A673 (cell line): ENCODE measurements at regions not wholly inside any gene's neighbourhood (a gene's known extent, or its start where the extent isn't known, plus 50 kb on each side); places are given as distances from the start of the nearest gene placed in this dataset.

Source experiments
- BruUV-seq: library from RNA; stranded (reverse); fragments of 400-500 nt; replicated peaks from 2 replicates; lab custom pipeline; 2021; lab: Mats Ljungman, UMichigan
- CTCF ChIA-PET: fragments of 300-600 bp; sonication (Branson Sonifier 250); formaldehyde crosslinking; loops from one replicate; lab custom pipeline; 2022; ENCODE audit warnings: antibody characterized with exemption; lab: Charles Lee
- POLR2A ChIA-PET: fragments of 300-600 bp; sonication (Branson Sonifier 250); formaldehyde crosslinking; loops from one replicate; lab custom pipeline; 2022; ENCODE audit warnings: antibody characterized with exemption; ENCODE audit not compliant: low non-redundant PET; lab: Charles Lee
- DNase-seq: peaks from one replicate; pipeline ENCODE4 v3.0.0-alpha.2; 2015; ENCODE audit warnings: low spot score
- H3K27ac ChIP-seq: fragments of 200-600 bp; sonication (generic); 2 replicates; pipeline ENCODE4 v1.5.1; 2016; ENCODE audit warnings: mixed run types, low read depth, mild to moderate bottlenecking, mixed read lengths, antibody characterized with exemption, low read length; ENCODE audit not compliant: poor library complexity, severe bottlenecking
- H3K27me3 ChIP-seq: fragments of 200-600 bp; sonication (generic); replicated peaks from 2 replicates; pipeline ENCODE4 v1.6.1; 2017; ENCODE audit warnings: mixed run types, low read depth, mild to moderate bottlenecking, mixed read lengths, antibody characterized with exemption, low read length; ENCODE audit not compliant: insufficient read depth, poor library complexity
- H3K36me3 ChIP-seq: fragments of 200-600 bp; sonication (generic); 2 replicates; pipeline ENCODE4 v1.6.1; 2016; ENCODE audit warnings: mixed run types, mild to moderate bottlenecking, mixed read lengths, antibody characterized with exemption, low read length; ENCODE audit not compliant: insufficient read depth, poor library complexity, severe bottlenecking
- H3K4me1 ChIP-seq: fragments of 200-600 bp; sonication (generic); 2 replicates; pipeline ENCODE4 v1.6.1; 2017; ENCODE audit warnings: mixed run types, mild to moderate bottlenecking, mixed read lengths, antibody characterized with exemption, low read length; ENCODE audit not compliant: insufficient read depth, poor library complexity, severe bottlenecking
- H3K4me3 ChIP-seq: fragments of 200-600 bp; sonication (generic); 2 replicates; pipeline ENCODE4 v1.5.1; 2016; ENCODE audit warnings: low read depth, mixed run types, mild to moderate bottlenecking, mixed read lengths, low read length; ENCODE audit not compliant: poor library complexity, severe bottlenecking
- H3K9me3 ChIP-seq: fragments of 200-600 bp; sonication (generic); 2 replicates; pipeline ENCODE4 v1.6.1; 2016; ENCODE audit warnings: mixed run types, low read depth, mild to moderate bottlenecking, mixed read lengths, antibody characterized with exemption, low read length; ENCODE audit not compliant: poor library complexity, severe bottlenecking
- EZH2 ChIP-seq: fragments of 200-600 bp; sonication (generic); IDR thresholded peaks from 2 replicates; pipeline ENCODE4 v1.6.1; 2017; ENCODE audit warnings: borderline replicate concordance, low read depth, mild to moderate bottlenecking, mixed read lengths, antibody characterized with exemption, low read length; ENCODE audit not compliant: poor library complexity, severe bottlenecking
- intact Hi-C: fragments of 100-400 bp; cut with micrococcal nuclease; formaldehyde crosslinking; loops from one replicate; pipeline ENCODE4 v1.10.0; 2022; ENCODE audit not compliant: unreplicated experiment
- TF ChIP-seq, protein P1 (sequence below): fragments of 300-800, 200-600 bp; sonication (generic); conservative IDR thresholded peaks from 2 replicates; pipeline ENCODE4 v1.5.1; 2017; ENCODE audit warnings: low read depth, mild to moderate bottlenecking, antibody characterized with exemption, low read length, moderate library complexity, mixed read lengths

DNA sequence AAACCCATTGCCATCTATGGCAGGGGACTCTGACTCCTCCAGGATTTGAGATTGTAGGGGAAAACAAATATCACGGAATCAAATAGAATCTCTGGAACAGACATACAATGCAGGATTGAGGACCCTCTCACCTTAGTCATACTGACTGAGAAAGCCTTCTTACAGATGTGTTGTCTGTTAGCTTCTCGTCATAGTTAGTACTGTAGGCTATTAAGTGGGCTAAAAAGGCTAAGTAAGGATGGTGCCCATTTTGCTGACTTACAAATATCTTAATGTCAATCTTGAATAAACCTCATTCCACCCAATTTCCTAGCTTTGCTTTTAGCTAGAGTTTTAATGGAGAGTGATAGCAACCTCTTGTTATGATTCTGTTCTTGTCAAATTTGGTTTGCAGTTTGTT lies 352.4 kb downstream of the QKI start:
- POLR2A ChIA-PET = no interaction called here
- Histone ChIP-seq H3K9me3 (no peaks in the 10 kb centered on the region), H3K36me3 (no peaks in the 10 kb centered on the region), H3K4me3 (no peak overlapping the region), H3K27me3 (no peaks in the 10 kb centered on the region), H3K4me1 (no peaks in the 10 kb centered on the region), H3K27ac (no peak overlapping the region)
- CTCF ChIA-PET = no interaction called here
- no TSS peak for BruUV-seq
- DNase-seq = no peak
- TF ChIP-seq, protein P1, sequence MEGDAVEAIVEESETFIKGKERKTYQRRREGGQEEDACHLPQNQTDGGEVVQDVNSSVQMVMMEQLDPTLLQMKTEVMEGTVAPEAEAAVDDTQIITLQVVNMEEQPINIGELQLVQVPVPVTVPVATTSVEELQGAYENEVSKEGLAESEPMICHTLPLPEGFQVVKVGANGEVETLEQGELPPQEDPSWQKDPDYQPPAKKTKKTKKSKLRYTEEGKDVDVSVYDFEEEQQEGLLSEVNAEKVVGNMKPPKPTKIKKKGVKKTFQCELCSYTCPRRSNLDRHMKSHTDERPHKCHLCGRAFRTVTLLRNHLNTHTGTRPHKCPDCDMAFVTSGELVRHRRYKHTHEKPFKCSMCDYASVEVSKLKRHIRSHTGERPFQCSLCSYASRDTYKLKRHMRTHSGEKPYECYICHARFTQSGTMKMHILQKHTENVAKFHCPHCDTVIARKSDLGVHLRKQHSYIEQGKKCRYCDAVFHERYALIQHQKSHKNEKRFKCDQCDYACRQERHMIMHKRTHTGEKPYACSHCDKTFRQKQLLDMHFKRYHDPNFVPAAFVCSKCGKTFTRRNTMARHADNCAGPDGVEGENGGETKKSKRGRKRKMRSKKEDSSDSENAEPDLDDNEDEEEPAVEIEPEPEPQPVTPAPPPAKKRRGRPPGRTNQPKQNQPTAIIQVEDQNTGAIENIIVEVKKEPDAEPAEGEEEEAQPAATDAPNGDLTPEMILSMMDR = no peak
- TF ChIP-seq EZH2 = no peak
- intact Hi-C loops = no loop called here

DNA sequence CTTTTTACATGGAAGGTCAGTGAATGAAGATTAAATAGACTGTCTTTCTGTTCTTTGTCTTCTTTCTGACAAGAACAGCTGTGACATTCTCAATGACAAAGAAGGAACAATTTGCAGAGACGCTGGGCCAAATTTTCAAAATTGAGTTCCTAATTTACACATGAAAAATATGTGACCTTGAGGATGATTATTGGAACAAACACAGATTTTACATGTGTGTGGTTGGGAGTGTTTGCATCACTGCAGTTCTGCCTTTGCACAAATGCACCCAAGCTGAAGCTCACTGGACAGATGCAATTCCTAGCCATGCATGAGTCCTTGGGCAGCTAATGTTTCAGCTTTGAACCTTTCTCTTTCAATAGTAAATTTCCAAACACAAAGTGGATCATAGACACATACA lies 350.8 kb downstream of the QKI start:
- DNase-seq = no peak
- H3K4me1 ChIP-seq = no peaks in the 10 kb centered on the region
- H3K27ac ChIP-seq = no peak overlapping the region
- ChIA-PET CTCF (no interaction called here), POLR2A (no interaction called here)
- BruUV-seq = no TSS peak
- no peak for TF ChIP-seq EZH2
- TF ChIP-seq, protein P1 = no peak
- no peak overlapping the region for H3K4me3 ChIP-seq
- no peaks in the 10 kb centered on the region for H3K36me3 ChIP-seq
- intact Hi-C loops = no loop called here
- no peaks in the 10 kb centered on the region for H3K9me3 ChIP-seq
- H3K27me3 ChIP-seq = no peaks in the 10 kb centered on the region

DNA sequence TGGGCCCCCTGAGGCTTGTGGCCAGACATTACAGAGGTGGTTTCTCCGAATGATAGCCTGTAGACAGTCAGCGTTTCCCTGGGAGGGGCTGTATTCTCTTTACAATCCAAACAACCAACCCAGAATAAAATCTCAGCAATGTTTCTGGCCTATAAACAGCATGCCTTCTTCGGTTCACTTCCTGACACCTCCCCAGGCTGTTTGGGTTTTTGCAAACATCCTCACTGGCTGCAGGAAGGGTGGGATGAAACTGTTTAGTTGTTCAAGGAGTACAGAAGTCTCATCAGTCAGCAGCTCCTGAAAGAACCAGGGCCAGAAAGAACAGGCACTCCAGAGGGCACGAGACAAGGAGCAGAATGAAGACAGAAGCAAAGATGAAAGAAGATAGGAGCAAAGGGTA lies 350.0 kb downstream of the QKI start:
- Histone ChIP-seq H3K4me1 (no peaks in the 10 kb centered on the region), H3K4me3 (no peak overlapping the region), H3K27me3 (no peaks in the 10 kb centered on the region), H3K27ac (no peak overlapping the region), H3K9me3 (no peaks in the 10 kb centered on the region), H3K36me3 (no peaks in the 10 kb centered on the region)
- CTCF ChIA-PET = no interaction called here
- TF ChIP-seq, protein P1 = no peak
- TF ChIP-seq EZH2 = no peak
- intact Hi-C loops = no loop called here
- BruUV-seq = no TSS peak
- POLR2A ChIA-PET = no interaction called here
- no peak for DNase-seq
